HG03565 (cell line): ENCODE measurements at regions not wholly inside any gene's neighbourhood (a gene's known extent, or its start where the extent isn't known, plus 50 kb on each side); places are given as distances from the start of the nearest gene placed in this dataset.
A peak's percentile ranks its signal among the peaks of the same experiment; 100 is the strongest.
"Not testable (repeated sequence)": the region's sequence is repeated elsewhere in the genome, so short reads cannot be mapped to it uniquely, and the experiment has no call there.

Experiments used
- ATAC-seq: cut with Tn5 transposase; IDR thresholded peaks from one replicate; pipeline ENCODE4 v1.9.1; 2021; ENCODE audit warnings: mild to moderate bottlenecking, moderate library complexity; ENCODE audit not compliant: unreplicated experiment

- ATAC-seq: no peak
Observed at GRCh38 chr4:175033162-175033561, 115.0 kb downstream of the ADAM29 start.

GRCh38 chr4:175034007-175034406, 115.8 kb downstream of the ADAM29 start:
- no peak for ATAC-seq

- no peak for ATAC-seq
Observed at GRCh38 chr4:175034986-175035705, 117.0 kb downstream of the ADAM29 start.

- peak; percentile 46 for ATAC-seq
Observed at GRCh38 chr4:175035905-175036304, 117.7 kb downstream of the ADAM29 start.

DNA sequence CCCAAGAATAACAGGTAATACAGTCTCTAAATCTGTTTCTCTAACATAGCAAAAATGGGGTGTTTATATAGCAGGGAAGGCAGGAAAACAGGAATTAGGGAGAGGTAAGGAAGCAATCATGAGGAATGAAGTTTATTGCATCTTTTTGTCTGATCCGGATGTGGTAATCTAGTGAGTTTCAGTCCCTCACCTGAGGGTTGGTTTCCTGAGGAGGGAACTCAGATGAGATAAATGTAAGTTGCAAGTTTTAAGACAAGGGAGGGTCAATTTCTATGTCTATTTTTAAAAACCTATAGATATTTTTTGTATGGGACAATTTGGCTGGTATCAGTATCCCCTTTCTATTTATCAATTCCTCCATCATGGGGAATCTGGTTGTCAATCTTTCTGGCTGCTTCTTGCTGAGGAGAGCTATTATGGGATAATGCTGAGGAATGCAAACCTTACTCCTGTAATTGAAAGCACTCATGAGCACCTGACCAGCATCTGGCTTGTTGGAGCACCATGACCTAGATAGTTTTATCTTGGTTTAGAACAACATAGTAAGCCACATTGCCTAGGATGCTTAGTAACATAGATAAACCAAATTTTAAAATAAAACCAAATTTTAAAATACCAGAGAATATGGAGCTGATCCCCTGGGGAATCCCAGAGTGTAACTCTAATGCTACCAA, 130.1 kb downstream of the ADAM29 start:
- no peak for ATAC-seq

- no peak for ATAC-seq
Observed at GRCh38 chr4:175048906-175049305, 130.7 kb downstream of the ADAM29 start.

GRCh38 chr4:175051974-175052373, 133.8 kb downstream of the ADAM29 start:
- ATAC-seq: no peak

GRCh38 chr4:175054980-175055379, 136.8 kb downstream of the ADAM29 start:
- ATAC-seq: no peak

DNA sequence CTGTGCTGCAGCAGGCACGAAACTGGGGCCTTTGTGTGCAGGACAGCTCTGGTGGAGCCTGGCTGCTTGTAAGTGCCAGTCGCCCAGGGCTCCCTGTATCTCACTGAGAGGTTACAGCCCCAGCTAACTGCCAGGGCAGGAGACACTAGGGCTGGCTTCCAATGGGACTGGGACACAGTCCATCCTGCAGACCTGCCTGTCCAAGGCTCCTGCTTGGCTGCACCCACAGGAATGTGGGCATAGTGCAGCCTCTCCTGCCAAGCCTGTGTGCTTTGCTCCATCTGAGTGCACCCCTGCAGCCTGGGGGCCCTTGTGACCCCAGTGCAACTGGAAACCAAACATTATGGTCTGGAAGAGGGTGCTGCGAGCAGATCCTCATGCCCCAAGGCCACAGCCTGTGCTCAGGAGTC, 144.0 kb downstream of the ADAM29 start:
- no peak for ATAC-seq

DNA sequence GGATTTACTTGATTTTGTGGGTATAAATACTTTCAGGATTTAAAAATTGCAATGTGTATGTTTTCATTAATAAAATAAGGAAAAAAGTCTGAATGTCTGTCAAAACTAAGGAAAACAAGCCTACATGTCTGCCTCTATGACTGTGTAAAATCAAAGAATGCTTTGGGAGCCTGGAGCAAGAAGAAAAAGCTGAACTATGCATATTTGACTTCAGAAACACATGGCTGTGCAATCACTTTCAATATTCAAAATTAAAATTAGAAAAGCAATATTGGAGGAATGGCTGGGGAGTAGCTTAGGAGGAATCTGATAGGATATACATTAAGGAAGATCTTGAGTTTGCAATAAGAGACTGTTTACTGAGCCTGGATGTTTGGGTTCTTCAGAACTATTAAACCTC, 147.1 kb downstream of the ADAM29 start:
- no peak for ATAC-seq

- ATAC-seq: no peak
Observed at GRCh38 chr4:175066923-175067627, 148.9 kb downstream of the ADAM29 start.

DNA sequence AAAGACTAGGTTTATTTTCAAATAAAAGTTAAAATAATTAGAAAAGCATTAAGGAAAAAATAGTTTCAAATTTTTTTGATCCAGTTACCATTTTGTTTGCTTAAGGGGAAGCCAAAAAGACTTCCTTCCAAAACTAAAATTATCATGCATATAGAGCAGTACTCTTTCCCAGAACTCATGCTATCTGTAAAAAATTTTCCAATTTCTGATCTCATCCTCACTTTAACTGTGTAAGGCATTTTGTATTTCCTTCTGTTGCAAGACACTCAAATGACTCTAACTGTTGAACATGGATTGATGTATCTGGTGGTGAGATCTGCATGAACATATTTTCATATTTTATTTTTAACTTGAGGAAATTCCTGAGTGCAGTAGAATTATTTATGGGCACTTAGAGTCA, 150.1 kb downstream of the ADAM29 start:
- ATAC-seq: no peak

DNA sequence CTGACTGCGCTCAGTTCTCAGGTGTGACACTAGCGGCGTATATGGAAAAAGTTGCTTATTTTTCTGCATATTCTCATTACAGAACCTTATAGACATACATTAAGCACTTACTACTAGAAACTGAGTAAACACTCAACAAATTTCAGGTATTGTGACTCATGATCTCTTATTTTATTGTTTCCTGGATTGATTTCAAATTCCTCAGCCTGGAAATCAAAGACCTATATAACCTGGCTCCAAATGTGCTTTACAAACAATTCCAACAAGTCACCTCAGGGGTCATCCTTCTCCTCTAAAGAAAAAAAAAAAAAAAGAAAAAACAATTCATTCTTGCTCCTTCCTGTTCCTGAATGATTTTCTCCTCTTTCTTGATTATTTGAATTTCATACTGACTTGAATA, 152.3 kb downstream of the ADAM29 start:
- no peak for ATAC-seq

DNA sequence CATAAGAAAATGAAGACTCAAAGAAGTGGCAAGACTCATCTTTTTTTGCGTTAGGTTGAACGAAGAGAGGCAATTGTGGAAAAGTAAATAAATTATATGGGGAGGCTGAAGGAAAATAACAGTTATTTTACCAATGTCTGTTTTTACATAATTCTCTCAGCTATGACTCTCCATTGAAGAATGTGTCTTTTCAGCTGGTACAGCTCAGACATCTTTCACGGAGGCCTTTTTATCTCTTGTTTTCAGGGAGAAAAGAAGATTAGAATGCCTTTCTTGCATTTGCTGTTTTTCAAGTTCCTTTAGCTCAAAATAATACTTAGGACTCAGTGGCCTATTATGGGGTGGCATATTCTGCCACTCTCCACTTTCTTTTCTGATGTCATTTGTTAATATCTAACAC, 153.0 kb downstream of the ADAM29 start:
- no peak for ATAC-seq

DNA sequence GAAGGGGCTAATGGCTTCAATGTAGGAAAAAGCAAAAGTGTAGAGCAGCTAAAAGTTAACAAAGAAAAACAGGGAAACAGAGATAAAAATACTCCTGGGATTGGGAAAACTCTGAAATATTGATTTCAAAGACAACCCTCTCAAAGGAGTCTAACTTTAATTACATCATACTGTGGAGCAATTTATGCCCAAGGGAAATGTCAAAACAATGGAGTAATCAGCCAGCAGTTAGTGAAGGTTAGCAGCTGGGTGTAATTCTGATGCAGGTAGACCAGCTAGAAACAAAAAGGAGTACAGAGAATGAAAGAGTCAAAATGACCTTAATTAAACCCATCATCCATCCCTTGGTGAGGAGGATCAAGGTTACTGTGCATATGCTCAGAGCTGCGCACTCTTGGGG, 169.0 kb downstream of the ADAM29 start:
- ATAC-seq: no peak

DNA sequence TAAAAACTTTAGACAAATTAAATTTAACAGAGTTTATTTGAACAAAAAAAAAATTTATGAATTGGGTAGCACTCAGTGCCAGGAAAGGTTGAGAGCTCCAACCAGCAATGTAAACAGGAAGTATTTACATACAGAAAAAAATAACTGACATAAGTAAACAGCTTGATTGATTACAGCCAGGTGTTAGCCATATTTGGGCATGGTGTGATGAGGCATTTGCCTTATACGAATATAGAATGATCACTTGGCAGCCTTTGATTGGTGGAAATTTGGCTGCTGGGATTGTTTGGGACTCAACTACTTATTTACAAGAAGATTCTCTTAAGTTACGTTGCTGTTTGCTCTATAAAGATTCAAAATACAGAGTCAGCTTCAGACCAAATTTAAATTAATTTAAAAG, 172.0 kb downstream of the ADAM29 start:
- ATAC-seq: no peak

GRCh38 chr4:175091649-175092048, 173.5 kb downstream of the ADAM29 start:
- ATAC-seq: no peak

- ATAC-seq: no peak
Observed at GRCh38 chr4:175092114-175092513, 174.0 kb downstream of the ADAM29 start.

DNA sequence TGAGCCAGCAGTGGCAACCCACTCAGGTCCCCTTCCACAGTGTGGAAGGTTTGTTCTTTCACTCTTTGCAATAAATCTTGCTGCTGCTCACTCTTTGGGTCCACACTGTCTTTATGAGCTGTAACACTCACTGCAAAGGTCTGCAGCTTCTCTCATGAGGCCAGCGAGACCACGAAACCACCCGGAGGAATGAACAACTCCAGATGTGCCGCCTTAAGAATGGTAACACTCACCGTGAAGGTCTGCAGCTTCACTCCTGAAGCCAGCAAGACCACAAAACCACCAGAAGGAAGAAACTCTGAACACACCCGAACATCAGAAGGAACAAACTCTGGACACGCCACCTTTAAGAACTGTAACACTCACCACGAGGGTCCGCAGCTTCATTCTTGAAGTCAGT, 174.9 kb downstream of the ADAM29 start:
- ATAC-seq: not testable (repeated sequence)

- ATAC-seq: no peak
Observed at GRCh38 chr4:175103403-175103802, 185.2 kb downstream of the ADAM29 start.

DNA sequence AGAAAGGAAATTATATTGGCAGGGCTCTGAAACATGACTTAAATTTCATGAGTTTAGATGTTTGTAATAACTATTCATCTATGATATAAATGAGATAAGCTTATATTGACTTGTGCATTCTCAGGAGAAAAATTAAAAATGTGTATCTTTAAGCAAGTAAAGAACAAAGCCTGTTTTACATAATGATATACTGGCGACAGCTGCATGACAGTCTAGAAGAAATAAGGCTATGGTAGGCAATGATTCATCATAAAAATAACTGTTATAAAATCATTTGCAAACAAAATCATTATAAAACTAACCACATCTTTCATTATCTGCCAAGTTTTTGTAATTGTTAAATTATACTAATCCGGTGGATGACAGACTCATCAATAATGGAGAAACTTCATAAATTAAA, 188.1 kb downstream of the ADAM29 start:
- no peak for ATAC-seq

DNA sequence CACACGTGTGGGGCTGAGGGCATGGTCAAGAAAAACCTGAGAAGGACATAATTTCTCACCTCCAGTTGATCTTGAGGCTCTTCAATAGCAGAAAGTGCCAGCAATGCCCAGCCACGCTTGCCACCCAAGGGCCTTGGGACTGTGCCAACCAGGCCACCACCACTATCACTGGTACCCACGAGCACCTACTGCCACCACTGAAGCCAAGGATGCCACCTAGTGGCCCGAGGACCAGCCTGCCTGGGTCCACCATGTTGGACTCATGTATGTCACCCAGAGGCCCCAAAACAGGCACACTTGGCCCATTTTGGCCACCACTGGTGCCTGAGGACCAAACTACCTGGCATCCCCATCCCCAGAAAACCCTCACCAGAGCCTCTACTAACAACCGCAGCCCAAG, 191.8 kb downstream of the ADAM29 start:
- no peak for ATAC-seq
